SK-N-SH (cell line): ENCODE measurements at regions not wholly inside any gene's neighbourhood (a gene's known extent, or its start where the extent isn't known, plus 50 kb on each side); places are given as distances from the start of the nearest gene placed in this dataset.
"Not testable (repeated sequence)": the region's sequence is repeated elsewhere in the genome, so short reads cannot be mapped to it uniquely, and the experiment has no call there.

Experiments used
- CTCF ChIA-PET: fragments of 300-600, 350-600 bp; formaldehyde crosslinking; extraction: SDS; loops from one replicate; lab custom pipeline; 2021; lab: Yijun Ruan, JAX
- POLR2A ChIA-PET: fragments of 350-600 bp; sonication (Branson Sonifier 250); formaldehyde crosslinking; extraction: SDS; loops from one replicate; lab custom pipeline; 2020; ENCODE audit warnings: antibody characterized with exemption, inconsistent platforms; lab: Yijun Ruan, JAX
- DNase-seq: peaks from one replicate; pipeline ENCODE4 v3.0.0; 2012
- H2AFZ ChIP-seq: fragments of 200-600 bp; sonication (generic); 2 replicates; pipeline ENCODE4 v1.8.1; 2016; ENCODE audit warnings: antibody characterized with exemption, mild to moderate bottlenecking, low read depth
- H3F3A ChIP-seq: fragments of 200-600 bp; sonication (generic); replicated peaks from 2 replicates; pipeline ENCODE3; 2016; ENCODE audit warnings: antibody characterized with exemption, mild to moderate bottlenecking; ENCODE audit not compliant: insufficient read depth
- H3K27ac ChIP-seq, 2 experiments: fragments of 200-500 bp in 1 of 2; fragments of 200-600 bp in 1 of 2; sonication (Bioruptor generic) in 1 of 2; sonication (generic), shearing (Covaris generic) in 1 of 2; 2 replicates each; pipeline versions ENCODE4 v1.5.1 to v1.6.1; 2014 to 2016; ENCODE audit warnings: low read depth in 2 of 2, inconsistent platforms in 1 of 2, low read length in 1 of 2, mild to moderate bottlenecking in 1 of 2, mixed read lengths in 1 of 2
- H3K27me3 ChIP-seq: fragments of 200-600 bp; sonication (generic), shearing (Covaris generic); 2 replicates; pipeline ENCODE4 v1.6.1; 2016; ENCODE audit warnings: mixed run types; ENCODE audit not compliant: insufficient read depth
- H3K36me3 ChIP-seq, 2 experiments: fragments of 200-500 bp in 1 of 2; fragments of 200-600 bp in 1 of 2; sonication (Bioruptor generic) in 1 of 2; sonication (generic) in 1 of 2; replicated peaks in 1 of 2; 2 replicates each; pipeline versions ENCODE3 to v1.5.1; 2014 to 2016; ENCODE audit warnings: low read length in 1 of 2, mild to moderate bottlenecking in 1 of 2; ENCODE audit not compliant: insufficient read depth in 2 of 2, control insufficient read depth in 1 of 2
- H3K4me1 ChIP-seq, 2 experiments: fragments of 200-500 bp in 1 of 2; fragments of 200-600 bp in 1 of 2; sonication (Bioruptor generic) in 1 of 2; sonication (generic), shearing (Covaris generic) in 1 of 2; 2 replicates each; pipeline versions ENCODE4 v1.5.1 to v1.6.1; 2014 to 2016; ENCODE audit warnings: low read depth in 1 of 2, low read length in 1 of 2, mixed run types in 1 of 2; ENCODE audit not compliant: insufficient read depth in 2 of 2, control insufficient read depth in 1 of 2
- H3K4me2 ChIP-seq: fragments of 200-600 bp; sonication (generic), shearing (Covaris generic); 2 replicates; pipeline ENCODE4 v1.6.1; 2017; ENCODE audit warnings: mixed run types
- H3K4me3 ChIP-seq, 2 experiments: fragments of 200-500 bp in 1 of 2; fragments of 200-600 bp in 1 of 2; sonication (Bioruptor generic) in 1 of 2; sonication (generic), shearing (Covaris generic) in 1 of 2; 2 replicates each; pipeline versions ENCODE4 v1.5.1 to v1.8.1; 2014 to 2016; ENCODE audit warnings: low read depth in 2 of 2, inconsistent platforms in 1 of 2, low read length in 1 of 2, mild to moderate bottlenecking in 1 of 2, mixed read lengths in 1 of 2, moderate library complexity in 1 of 2
- H3K79me2 ChIP-seq: fragments of 200-600 bp; sonication (generic); 2 replicates; pipeline ENCODE4 v1.8.1; 2017; ENCODE audit warnings: mild to moderate bottlenecking; ENCODE audit not compliant: insufficient read depth
- H3K9ac ChIP-seq: fragments of 200-600 bp; sonication (generic); 2 replicates; pipeline ENCODE4 v1.6.1; 2017; ENCODE audit warnings: mixed run types
- H3K9me2 ChIP-seq: fragments of 200-600 bp; sonication (generic); 2 replicates; pipeline ENCODE4 v1.6.1; 2017; ENCODE audit warnings: mixed run types
- H3K9me3 ChIP-seq: fragments of 200-600 bp; sonication (generic); 2 replicates; pipeline ENCODE4 v1.6.1; 2017; ENCODE audit warnings: mixed run types, mild to moderate bottlenecking, moderate library complexity
- H4K20me1 ChIP-seq: fragments of 200-600 bp; sonication (generic); 2 replicates; pipeline ENCODE4 v1.6.1; 2017; ENCODE audit warnings: mild to moderate bottlenecking, mixed run types; ENCODE audit not compliant: insufficient read depth
- ELF1 ChIP-seq: IDR thresholded peaks from 2 replicates; pipeline ENCODE4 v1.4.0; 2012
- EP300 ChIP-seq, 2 experiments: IDR thresholded peaks; 2 replicates each; pipeline versions ENCODE4 v1.4.0 to v1.6.1; 2012; ENCODE audit warnings: borderline replicate concordance in 1 of 2, low read depth in 1 of 2, low read length in 1 of 2
- FOXM1 ChIP-seq: IDR thresholded peaks from 2 replicates; pipeline ENCODE4 v1.4.0; 2012; ENCODE audit warnings: low read depth, mild to moderate bottlenecking
- MAX ChIP-seq: IDR thresholded peaks from 2 replicates; pipeline ENCODE4 v1.4.0; 2012; ENCODE audit warnings: low read depth
- MEF2A ChIP-seq: IDR thresholded peaks from 2 replicates; pipeline ENCODE4 v1.4.0; 2012; ENCODE audit warnings: low read depth, borderline replicate concordance
- REST ChIP-seq: IDR thresholded peaks from 2 replicates; pipeline ENCODE4 v1.6.1; 2012; ENCODE audit warnings: mild to moderate bottlenecking, low read depth, low read length, moderate library complexity
- RFX5 ChIP-seq: IDR thresholded peaks from 2 replicates; pipeline ENCODE4 v1.6.1; 2012; ENCODE audit warnings: mild to moderate bottlenecking, improper control_type of control experiment, low read length
- TAF1 ChIP-seq: IDR thresholded peaks from 2 replicates; pipeline ENCODE4 v1.6.1; 2012; ENCODE audit warnings: low read depth, mild to moderate bottlenecking, low read length, moderate library complexity, borderline replicate concordance
- TCF12 ChIP-seq: IDR thresholded peaks from 2 replicates; pipeline ENCODE4 v1.4.0; 2012
- TEAD4 ChIP-seq: IDR thresholded peaks from 2 replicates; pipeline ENCODE4 v1.4.0; 2012; ENCODE audit warnings: mild to moderate bottlenecking, borderline replicate concordance; ENCODE audit not compliant: insufficient read depth
- YY1 ChIP-seq: IDR thresholded peaks from 2 replicates; pipeline ENCODE4 v1.4.0; 2012; ENCODE audit warnings: low read depth, mild to moderate bottlenecking
- ZBTB33 ChIP-seq: IDR thresholded peaks from 2 replicates; pipeline ENCODE4 v1.4.0; 2012; ENCODE audit warnings: low read depth, borderline replicate concordance
- whole genome bisulfite sequencing: methylation state at CpG from one replicate; pipeline ENCODE4 v1.1.6; 2017; ENCODE audit warnings: low lambda C conversion rate; 5-methylcytosine and 5-hydroxymethylcytosine counted together

- TF ChIP-seq MAX, result no peak
Measured at GRCh38 chr6:121680058-121680457, 244.6 kb downstream of the GJA1 start (continued).

- no peaks in the 10 kb centered on the region for H3F3A ChIP-seq
- H3K4me3 ChIP-seq, result no peak overlapping the region
- H3K4me1 ChIP-seq, result no peaks in the 10 kb centered on the region
- H3K79me2 ChIP-seq, result no peaks in the 10 kb centered on the region
- H3K4me2 ChIP-seq, result no peak overlapping the region
- no peaks in the 10 kb centered on the region for H3K36me3 ChIP-seq
- POLR2A ChIA-PET, result no interaction called here
- no peak for DNase-seq
- no peak overlapping the region for H3K27ac ChIP-seq
- no peaks in the 10 kb centered on the region for H3K27me3 ChIP-seq
- no peaks in the 10 kb centered on the region for H4K20me1 ChIP-seq
- no peaks in the 10 kb centered on the region for H3K9me3 ChIP-seq
- H2AFZ ChIP-seq, result no peak overlapping the region
- WGBS, result 91% methylated on average over 23 of the region's 25 CpGs
- no peaks in the 10 kb centered on the region for H3K9me2 ChIP-seq
- TF ChIP-seq TAF1 (no peak), EP300 (IDR thresholded peaks at IDR 0.05; ENCODE audit: borderline replicate concordance in 1 of 2, low read depth in 1 of 2, low read length in 1 of 2) (no peak), ZBTB33 (no peak), REST (no peak), ELF1 (no peak), FOXM1 (no peak), YY1 (no peak), RFX5 (no peak), MEF2A (no peak), TCF12 (no peak), TEAD4 (no peak)
- TF ChIP-seq, all 33 proteins: peak for 0
- CTCF ChIA-PET, result no interaction called here
- no peak overlapping the region for H3K9ac ChIP-seq
Measured at GRCh38 chr6:121682666-121683065, 247.2 kb downstream of the GJA1 start.

- DNase-seq, H3F3A ChIP-seq, H3K79me2 ChIP-seq, H3K4me3 ChIP-seq, H3K27ac ChIP-seq, CTCF ChIA-PET, H2AFZ ChIP-seq, H3K27me3 ChIP-seq, H3K36me3 ChIP-seq, H3K9ac ChIP-seq, H3K4me2 ChIP-seq, POLR2A ChIA-PET, H4K20me1 ChIP-seq, H3K4me1 ChIP-seq, H3K9me2 ChIP-seq, H3K9me3 ChIP-seq: not testable (repeated sequence)
- 88% methylated on average over 10 of the region's 10 CpGs for whole genome bisulfite sequencing
Measured at GRCh38 chr6:121685806-121686205, 250.4 kb downstream of the GJA1 start.
